Astrocyte of the spinal cord (primary cell): ENCODE measurements at regions not wholly inside any gene's neighbourhood (a gene's known extent, or its start where the extent isn't known, plus 50 kb on each side); places are given as distances from the start of the nearest gene placed in this dataset.

Source experiments
- DNase-seq: peaks from one replicate; pipeline ENCODE4 v3.0.0; 2011; ENCODE audit warnings: low read depth, low spot score
- H3K4me3 ChIP-seq: 2 replicates; pipeline ENCODE4 v1.5.1; 2011; ENCODE audit warnings: low read depth, mild to moderate bottlenecking, low read length, moderate library complexity
- CTCF ChIP-seq: IDR thresholded peaks from 2 replicates; pipeline ENCODE4 v1.5.1; 2012; ENCODE audit warnings: low read depth, mild to moderate bottlenecking, low read length, inconsistent platforms
- in situ Hi-C: cut with HindIII; loops from 2 replicates; pipeline ENCODE4 v1.10.0; 2017; ENCODE audit warnings: low sequenced_read_pairs

- DNase-seq, result no peak
- TF ChIP-seq CTCF, result no peak
- H3K4me3 ChIP-seq, result no peak overlapping the region
- in situ Hi-C loops, result no loop called here
Measured at GRCh38 chr22:49329636-49330035, 498.0 kb downstream of the BRD1 start.

GRCh38 chr22:49328630-49329405, 498.9 kb downstream of the BRD1 start:
- no peak overlapping the region for H3K4me3 ChIP-seq
- in situ Hi-C loops, result no loop called here
- no peak for DNase-seq
- TF ChIP-seq CTCF, result no peak

- H3K4me3 ChIP-seq, result no peak overlapping the region
- TF ChIP-seq CTCF, result no peak
- DNase-seq, result no peak
- in situ Hi-C loops, result no loop called here
Measured at GRCh38 chr22:49328118-49328475, 499.6 kb downstream of the BRD1 start.

GRCh38 chr22:49327411-49328117, 500.1 kb downstream of the BRD1 start:
- DNase-seq, result no peak
- TF ChIP-seq CTCF, result no peak
- in situ Hi-C loops, result no loop called here
- H3K4me3 ChIP-seq, result no peak overlapping the region

- TF ChIP-seq CTCF, result no peak
- no peak overlapping the region for H3K4me3 ChIP-seq
- in situ Hi-C loops, result no loop called here
- no peak for DNase-seq
Measured at GRCh38 chr22:49326558-49326957, 501.1 kb downstream of the BRD1 start.

- no peak for DNase-seq
- in situ Hi-C loops, result no loop called here
- H3K4me3 ChIP-seq, result no peak overlapping the region
- no peak for TF ChIP-seq CTCF
Measured at GRCh38 chr22:49325531-49326395, 501.9 kb downstream of the BRD1 start.
